ENCODE measurements at regions not wholly inside any gene's neighbourhood (a gene's known extent, or its start where the extent isn't known, plus 50 kb on each side); places are given as distances from the start of the nearest gene placed in this dataset.

DNA sequence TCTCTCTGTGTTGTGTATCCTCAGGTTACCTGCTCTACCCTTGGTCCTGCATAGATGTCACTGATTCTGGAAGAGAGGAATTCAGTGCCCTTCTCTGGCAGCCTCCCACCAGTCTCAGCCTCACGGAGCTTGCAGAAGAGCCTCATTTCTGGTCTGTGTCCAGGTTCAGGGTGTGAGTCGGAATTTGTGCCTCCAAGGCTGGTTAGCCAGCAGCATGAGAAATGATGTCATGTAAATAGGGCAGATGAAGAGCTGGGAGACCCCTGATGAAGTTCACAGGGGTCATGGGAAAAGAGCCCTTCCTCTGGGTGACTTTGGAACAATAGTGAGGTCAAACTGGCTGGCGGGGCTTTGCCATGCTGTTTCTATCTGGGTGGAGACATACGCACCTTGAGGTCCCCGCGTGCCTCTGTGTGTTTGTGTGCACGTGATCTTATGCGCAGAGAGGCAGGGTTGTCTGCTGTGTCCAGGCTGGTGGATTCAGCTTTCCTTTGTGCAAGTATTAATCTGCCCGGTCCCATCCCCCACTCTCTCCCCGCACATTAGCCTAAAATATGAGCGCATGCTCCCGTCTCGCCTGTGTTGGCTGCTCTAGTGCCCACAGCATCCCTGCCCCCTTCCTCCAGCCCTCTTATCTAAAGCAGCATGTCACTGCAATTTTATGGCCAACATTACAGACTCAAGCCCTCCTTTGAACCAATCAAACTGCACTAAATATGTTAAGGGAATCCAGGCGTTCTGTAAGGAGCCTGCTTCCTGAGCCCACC, 256.3 kb upstream of the ZFHX3 start:
- TF ChIP-seq, protein P1, sequence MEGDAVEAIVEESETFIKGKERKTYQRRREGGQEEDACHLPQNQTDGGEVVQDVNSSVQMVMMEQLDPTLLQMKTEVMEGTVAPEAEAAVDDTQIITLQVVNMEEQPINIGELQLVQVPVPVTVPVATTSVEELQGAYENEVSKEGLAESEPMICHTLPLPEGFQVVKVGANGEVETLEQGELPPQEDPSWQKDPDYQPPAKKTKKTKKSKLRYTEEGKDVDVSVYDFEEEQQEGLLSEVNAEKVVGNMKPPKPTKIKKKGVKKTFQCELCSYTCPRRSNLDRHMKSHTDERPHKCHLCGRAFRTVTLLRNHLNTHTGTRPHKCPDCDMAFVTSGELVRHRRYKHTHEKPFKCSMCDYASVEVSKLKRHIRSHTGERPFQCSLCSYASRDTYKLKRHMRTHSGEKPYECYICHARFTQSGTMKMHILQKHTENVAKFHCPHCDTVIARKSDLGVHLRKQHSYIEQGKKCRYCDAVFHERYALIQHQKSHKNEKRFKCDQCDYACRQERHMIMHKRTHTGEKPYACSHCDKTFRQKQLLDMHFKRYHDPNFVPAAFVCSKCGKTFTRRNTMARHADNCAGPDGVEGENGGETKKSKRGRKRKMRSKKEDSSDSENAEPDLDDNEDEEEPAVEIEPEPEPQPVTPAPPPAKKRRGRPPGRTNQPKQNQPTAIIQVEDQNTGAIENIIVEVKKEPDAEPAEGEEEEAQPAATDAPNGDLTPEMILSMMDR (IDR thresholded peaks at IDR 0.05): no peak
- DNase-seq (ENCODE audit: low spot score) (no peak), ATAC-seq (ENCODE audit: low FRiP score) (no peak)

DNA sequence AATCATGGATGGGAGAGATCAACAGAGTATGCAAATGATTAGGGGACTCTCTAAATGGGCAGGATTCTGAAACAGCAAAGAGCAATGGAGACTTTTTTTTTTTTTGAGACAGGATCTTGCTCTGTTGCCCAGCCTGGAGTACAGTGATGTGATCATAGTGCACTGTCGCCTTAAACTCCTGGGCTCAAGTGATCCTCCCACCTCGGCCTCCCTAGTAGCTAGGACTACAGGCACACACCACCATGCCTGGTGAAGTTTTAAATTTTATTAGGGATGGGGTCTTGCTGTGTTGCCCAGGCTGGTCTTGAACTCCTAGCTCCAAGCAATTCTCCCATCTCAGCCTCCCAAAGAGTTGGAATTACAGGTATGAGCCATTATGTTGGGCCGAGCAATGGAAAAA, 255.0 kb upstream of the ZFHX3 start:
- DNase-seq (ENCODE audit: low spot score) (no peak), ATAC-seq (ENCODE audit: low FRiP score) (no peak)
- TF ChIP-seq, protein P1 (IDR thresholded peaks at IDR 0.05): no peak

DNA sequence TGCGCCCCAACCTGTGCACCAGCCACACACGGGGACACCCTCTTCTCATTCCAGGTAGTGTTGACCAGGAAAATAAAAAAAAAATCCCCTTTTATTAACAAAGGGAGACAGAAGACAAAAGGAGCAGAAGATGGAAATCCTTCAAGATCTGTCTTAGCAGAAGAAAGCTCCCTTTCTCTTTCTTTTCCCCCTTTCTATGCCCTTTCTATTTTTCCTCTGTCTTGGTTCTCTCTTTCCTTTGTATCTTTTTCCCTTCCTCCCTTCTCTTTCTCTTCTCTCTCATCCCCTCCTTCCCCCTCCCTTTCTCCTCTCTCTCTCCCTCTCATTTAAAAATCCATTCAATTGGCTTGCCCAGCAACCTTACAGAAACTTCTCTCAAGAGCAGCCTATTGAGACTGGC, 254.1 kb upstream of the ZFHX3 start:
- no peak for ATAC-seq (ENCODE audit: low FRiP score)
- DNase-seq (ENCODE audit: low spot score): no peak
- TF ChIP-seq, protein P1 (IDR thresholded peaks at IDR 0.05): no peak

DNA sequence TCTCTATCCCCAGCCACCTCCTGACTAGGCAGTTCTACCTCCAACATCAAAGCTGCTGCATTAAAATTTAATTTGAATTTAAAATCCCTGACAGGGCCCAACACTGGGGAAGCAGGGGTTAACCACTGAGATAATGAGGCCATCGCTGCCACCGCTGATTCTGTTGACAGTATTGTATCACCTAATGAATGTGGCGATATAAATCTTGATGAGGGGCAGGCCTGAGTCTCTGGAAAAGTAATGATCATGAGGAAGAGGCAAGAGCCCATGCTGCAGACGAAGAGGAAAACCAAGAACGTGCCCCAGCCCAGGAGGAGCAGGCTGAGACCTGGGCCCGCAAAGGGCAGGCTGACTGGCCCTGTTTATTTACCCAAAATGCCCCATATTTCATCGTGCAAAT, 251.4 kb upstream of the ZFHX3 start:
- no peak for DNase-seq (ENCODE audit: low spot score)
- no peak for ATAC-seq (ENCODE audit: low FRiP score)
- TF ChIP-seq, protein P1 (IDR thresholded peaks at IDR 0.05): no peak

DNA sequence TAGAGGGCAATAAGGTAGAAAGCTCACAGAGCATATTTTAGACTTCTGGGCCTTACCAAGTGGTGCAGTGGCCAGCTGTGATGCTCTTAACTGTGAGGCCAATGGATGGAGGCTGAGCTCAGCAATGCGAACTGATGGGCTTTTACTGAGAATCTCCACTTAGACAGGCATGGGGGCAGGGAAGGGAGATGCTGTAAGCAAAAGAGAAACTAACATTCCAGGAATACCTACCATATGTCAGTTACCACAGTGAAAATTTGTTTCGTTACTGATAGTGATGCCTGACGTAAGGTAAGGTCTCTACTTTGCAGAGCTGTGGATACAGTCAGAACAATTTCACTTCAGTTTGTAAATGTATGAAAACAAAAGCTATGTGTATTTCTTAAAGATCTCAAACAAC, 250.6 kb upstream of the ZFHX3 start:
- TF ChIP-seq, protein P1 (IDR thresholded peaks at IDR 0.05): no peak
- DNase-seq (ENCODE audit: low spot score) (no peak), ATAC-seq (ENCODE audit: low FRiP score) (no peak)

DNA sequence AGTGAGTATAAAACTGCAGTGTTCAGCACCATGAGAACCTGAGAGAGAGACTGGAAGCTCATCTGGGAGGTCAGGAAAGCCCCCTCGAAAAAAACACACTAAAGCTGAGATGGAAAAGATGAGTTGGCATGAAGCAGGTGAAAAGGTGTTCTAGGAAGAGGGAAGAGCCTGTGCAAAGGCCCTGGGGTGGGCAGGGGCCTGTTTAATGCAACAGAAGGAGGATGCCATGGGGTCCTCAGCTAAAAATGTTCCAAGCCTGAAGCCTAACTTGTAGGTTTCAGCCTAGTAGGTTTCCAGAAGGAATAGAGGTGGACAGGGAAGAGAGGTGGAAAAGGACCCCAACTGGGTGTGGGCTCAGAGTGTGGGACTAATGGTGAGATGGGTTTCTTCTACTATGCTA, 242.3 kb upstream of the ZFHX3 start:
- no peak for ATAC-seq (ENCODE audit: low FRiP score)
- TF ChIP-seq, protein P1 (IDR thresholded peaks at IDR 0.05): no peak
- DNase-seq (ENCODE audit: low spot score): no peak

DNA sequence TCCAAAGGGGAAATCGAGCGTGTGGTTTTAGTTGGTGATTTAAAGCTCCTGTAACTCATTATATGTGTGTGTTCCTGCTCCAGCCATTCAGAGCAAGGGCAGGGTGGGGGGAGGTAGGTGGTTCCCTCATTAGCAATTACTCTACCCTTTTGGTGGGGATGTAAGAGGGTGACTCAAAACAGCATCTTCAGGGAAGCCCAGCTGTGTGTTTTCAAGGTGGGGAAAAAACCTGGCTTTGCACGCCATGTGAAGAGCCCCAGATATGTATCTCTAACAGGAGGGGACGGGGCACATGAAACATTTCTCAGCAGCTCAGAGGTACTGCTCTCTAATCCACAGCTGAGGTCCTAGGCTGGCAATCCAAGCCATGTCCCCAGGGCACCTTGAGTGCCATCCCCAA, 241.3 kb upstream of the ZFHX3 start:
- no peak for DNase-seq (ENCODE audit: low spot score)
- no peak for ATAC-seq (ENCODE audit: low FRiP score)
- TF ChIP-seq, protein P1 (IDR thresholded peaks at IDR 0.05): no peak

All from omental fat pad (tissue), 3 donors.